GM19467 (cell line): ENCODE measurements at regions not wholly inside any gene's neighbourhood (a gene's known extent, or its start where the extent isn't known, plus 50 kb on each side); places are given as distances from the start of the nearest gene placed in this dataset.
"Not testable (repeated sequence)": the region's sequence is repeated elsewhere in the genome, so short reads cannot be mapped to it uniquely, and the experiment has no call there.

Source experiments
- ATAC-seq: cut with Tn5 transposase; IDR thresholded peaks from one replicate; pipeline ENCODE4 v1.9.1; 2021; ENCODE audit warnings: mild to moderate bottlenecking, moderate library complexity; ENCODE audit not compliant: unreplicated experiment

DNA sequence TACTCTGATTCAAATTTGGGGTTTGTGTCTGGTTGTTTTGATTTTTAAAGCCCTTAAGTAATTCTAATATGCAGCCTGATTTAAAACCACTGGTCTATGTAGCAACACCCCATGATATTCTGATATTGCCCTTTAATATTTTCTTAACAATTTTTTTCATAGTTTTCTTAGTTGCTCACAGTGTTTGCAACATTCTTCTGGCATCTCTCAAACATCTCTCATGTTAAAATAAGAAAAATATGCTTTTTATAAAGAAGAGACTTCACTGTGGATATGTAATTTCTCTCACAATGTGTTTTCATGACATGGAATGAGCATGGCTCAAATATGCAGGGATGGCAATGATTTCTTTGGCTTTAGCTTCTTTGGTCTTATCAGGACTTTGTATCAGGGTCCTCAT lies 183.7 kb downstream of the TAF11L14 start:
- ATAC-seq, result no peak

DNA sequence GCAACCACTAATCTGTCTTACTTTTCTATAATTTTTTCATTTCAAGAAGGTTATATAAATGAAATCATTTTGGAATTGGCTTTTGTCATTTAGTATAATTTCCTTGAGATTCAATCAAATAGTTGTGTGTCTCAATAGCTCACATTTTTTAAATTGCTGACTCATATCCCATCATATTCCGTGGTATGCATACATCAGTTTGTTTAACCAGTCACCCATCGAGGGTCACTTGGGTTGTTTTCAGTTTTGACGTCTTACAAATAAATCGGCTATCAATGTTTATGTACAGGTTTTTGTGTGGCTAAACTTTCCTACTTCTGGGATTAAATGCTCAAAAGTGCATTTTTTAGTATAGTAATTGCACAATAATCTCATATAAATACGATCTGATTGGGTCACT lies 185.5 kb downstream of the TAF11L14 start:
- ATAC-seq, result no peak

DNA sequence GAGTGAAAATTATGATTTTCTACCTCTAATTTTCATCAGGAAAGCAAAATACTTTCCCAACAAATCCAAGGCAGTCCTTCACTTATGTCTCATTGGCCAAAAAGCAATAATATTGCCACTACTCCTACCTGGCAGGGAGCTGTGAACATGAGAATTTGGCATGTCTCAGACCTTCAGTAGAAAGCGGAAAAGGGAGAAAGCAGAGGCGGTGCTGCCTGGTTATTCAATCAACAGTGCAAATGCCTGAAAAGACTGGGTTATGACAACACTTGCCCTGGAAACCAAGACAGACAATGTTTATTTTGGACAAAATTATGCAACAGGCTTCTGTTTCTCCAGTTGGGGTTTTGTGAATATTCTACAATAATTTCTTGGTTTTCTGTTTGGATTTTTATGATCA lies 194.4 kb downstream of the TAF11L14 start:
- ATAC-seq, result no peak

DNA sequence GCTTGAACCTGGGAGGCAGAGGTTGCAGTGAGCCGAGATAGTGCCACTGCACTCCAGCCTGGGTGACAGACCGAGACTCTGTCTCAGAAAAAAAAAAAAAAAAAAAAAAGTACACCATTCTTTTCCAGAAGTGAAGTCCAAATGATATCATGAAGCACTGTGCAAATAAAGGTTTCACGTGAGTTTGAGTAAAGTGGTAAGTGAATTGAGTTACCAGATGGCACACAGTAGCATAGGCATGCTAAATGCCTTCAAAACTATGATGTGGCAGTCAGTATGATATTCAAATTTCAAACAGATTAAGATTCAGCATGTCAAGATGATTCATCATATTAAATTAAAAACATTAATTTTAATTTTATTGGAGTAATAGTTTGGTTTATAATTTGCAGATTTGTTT lies 195.2 kb downstream of the TAF11L14 start:
- ATAC-seq, result no peak

DNA sequence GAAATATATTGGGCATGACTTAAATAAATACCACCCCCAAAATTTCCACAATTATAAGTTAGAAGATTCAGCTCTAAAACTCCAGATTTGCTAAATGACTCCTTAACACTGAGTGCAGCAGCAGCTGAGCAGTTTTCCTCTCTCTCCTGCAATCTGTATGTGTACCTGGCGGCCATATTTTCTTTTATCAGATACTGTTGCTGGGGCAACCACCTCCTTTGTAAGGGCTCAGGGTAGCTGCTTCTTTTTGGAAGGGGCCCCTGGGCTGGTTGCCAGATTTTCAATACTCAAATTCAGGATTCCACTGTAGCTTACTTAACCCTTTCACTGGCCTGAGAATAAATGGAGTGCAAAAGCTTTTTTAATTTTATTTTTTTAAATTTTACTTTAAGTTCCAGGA lies 197.0 kb downstream of the TAF11L14 start:
- ATAC-seq, result no peak

DNA sequence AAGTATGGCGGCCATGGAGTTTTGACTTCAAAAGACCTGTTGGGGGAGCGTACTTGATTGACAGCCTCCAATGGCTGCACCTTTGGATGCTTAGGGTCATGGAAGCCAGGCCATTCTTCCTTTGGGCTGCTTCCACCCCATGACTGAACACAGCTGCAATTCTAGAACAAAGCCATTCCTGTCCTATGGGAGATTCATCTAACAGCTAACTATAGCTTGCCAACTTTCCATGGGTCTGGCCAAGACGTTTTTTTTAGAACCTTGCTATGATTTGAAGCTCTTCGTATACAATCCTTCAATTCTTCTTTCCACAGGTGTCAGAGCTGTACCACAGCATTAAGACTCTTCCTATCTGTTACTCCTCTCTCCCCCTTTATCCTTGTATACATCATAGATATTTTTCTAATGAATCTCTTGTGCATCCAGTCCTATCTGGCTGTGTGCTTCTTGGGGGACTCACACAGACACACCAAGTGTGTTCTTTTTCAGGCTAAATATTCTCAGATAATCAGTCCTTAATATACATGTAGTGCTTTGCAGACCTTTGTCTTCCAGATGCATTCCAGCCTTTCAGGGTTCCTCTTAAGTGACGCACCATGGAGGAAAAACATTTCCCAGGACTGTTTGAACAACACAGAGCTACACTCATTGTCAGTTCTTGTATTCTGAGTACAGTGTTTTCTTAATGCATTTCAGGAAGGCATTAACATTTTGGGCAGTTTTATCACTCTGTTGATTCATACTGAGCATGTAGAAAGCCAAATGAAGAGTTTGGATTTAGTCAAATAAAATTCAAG lies 198.9 kb downstream of the TAF11L14 start:
- no peak for ATAC-seq

DNA sequence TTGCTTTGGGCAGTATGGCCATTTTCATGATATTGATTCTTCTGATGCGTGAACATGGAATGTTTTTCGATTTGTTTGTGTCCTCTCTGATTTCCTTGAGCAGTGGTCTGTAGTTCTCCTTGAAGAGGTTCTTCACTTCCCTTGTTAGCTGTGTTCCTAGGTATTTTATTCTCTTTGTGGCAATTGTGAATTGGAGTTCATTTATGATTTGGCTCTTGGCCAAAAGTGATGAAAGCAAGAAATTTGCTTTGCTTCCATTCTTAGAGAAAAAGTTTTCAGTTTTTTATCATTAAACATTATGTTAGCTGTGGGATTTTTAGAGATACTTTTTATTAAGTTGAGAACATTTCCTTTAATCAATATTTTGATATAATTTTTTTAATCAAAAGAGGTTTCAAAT lies 203.5 kb downstream of the TAF11L14 start:
- ATAC-seq, result no peak

DNA sequence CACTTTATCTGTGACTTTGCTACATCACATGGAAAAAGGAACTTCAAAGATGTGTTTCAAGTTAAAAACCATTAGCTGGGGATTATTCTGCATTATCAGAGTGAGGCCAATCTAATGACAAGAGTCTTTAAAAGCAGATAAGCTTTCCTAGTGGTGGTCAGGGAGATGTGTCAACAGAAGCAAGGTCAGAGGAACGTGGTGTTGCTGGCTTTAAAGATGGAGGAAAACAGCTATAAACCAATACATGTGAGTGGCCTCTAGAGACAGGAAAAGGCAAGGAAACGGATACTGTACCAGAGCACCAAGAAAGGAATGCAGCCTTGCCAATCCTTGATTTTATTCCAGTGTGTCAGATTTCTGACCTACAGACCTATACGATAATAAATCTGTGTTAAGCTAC lies 204.2 kb downstream of the TAF11L14 start:
- ATAC-seq, result no peak

DNA sequence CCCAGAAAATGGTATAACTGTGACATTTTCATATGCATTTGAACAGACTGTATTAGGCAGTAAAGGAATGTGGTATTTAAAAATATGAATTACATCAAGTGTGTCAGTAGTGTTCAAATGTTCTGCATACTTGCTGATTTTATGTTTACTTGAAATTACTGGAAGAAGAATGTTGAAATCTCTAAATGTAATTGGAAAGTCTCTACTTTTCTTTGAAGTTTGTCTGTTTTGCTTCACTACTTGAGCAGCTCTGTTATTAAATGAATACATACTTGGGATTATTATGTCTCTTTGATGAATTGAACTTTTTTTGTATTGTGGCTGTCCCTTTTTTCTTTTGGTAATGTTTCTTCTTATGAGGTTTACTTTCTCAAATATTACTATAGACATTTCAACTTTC lies 205.6 kb downstream of the TAF11L14 start:
- no peak for ATAC-seq

DNA sequence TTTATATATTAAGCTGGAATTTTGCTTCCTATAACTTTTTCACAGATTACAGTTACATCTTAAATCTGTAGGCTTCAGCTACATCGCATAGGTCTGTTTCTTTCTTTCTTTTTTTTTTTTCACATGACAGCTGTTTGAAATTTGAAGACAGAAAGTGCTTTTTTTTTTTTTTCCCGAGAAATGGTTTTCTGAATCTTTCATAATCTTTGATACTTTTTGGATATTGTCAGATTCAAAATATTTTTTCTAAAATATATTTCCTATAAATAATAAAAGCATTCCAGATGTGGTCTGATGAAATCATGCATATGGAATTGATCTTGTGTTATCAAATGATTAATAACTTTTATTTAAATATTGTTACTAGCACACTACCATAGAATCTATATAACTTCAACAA lies 212.2 kb downstream of the TAF11L14 start:
- ATAC-seq, result no peak

DNA sequence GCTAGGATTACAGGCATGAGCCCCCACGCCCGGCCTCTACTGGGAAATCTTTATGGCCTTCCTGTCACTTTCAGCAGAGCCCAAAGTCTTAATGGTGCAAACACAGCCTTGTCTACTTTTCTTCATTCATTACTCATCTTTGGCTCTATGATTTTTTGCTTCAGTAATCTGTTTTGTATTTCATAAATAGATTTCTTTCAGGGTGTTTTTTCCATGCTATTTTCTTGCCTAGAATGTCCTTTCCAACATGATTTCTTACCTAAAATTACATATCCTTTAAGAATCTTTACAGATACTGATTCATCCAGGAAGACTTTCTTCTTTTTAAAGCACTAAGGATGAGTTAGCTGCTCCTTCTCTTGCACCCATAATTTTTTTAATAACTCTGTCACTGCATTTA lies 213.0 kb downstream of the TAF11L14 start:
- ATAC-seq, result no peak

DNA sequence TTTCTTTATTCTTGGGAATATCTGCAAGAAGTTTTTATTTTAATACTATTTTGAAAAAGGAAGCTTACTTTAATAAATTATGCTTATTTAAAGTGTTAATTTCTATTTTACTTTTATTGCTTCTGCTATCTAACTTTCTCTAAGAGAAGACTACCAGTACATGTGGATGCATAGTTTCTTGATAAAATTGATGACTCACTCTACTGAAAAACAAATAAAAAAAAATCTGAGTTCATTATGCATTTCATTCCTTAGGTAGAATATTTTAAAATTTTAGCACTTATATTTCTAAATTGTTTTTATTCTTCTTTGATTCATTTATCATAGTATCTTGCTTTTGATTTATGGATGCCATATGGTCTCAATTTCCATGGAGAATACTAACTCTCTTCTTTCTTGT lies 217.9 kb downstream of the TAF11L14 start:
- no peak for ATAC-seq

DNA sequence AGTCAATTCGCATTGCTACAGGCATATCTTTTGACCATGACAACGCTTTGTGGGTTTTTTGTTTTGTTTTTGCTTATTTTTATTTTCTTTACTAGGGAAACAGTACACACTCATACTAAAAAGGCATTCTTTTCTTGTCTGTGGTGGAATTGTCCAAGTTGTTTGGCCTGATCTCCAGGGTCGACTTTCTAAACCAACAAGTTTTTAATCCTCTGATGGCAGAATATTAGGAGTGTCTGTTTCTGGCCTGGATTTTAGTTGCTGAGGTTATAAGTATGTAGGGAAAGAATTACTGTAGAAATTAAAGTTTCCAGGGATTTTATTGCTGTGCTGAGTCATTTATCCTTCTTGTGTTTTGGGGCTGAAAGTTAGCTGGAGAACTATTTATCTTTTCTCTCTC lies 218.5 kb downstream of the TAF11L14 start:
- no peak for ATAC-seq

DNA sequence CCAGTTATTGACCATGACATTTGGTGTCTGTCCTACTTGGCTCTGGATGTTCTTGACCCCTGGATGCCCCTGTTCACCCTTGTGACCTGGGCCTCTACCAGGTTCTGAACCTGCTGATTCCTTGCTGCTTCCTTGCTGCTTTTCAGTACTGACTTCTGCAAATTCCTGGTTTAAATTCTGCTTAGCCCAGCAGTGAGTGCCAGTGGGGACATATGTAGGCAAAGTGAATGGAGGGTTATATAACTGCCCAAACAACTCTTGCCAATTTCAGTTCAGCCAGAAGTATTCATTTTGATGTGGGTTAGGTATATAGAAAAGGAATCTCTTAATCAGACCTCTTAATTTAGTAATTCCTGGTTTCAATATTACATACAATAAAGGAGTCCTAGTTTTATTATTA lies 220.6 kb downstream of the TAF11L14 start:
- ATAC-seq, result no peak

DNA sequence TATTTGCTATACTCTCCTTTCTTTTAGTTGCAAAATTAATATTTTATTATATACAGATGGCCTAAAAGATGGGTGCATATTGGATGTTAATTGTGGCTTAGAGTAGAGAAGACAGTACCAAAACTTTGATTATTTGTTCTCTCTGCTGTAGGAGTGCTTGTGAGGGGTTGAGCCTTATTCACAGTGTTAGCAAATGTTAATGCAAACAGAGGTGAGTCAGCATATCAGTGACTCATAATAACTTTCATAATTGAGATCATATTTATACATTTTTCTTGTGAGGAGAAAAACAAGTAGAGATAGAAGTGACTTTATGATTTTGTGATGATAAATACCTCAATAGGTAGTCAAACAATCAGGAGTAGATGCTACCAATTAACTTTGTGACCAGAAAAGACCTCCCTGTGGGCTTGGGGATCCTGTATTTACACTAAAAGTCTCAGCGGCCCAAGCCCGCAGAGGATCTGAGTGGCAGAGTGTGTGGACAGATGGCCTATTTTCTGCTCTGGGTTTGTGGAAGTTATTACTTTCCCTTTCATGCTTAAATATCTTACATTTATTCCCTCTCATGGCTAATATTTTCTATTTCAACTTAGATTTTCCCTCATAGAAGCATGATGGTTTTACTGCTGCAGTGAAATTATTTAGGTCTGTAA lies 226.5 kb downstream of the TAF11L14 start:
- no peak for ATAC-seq

DNA sequence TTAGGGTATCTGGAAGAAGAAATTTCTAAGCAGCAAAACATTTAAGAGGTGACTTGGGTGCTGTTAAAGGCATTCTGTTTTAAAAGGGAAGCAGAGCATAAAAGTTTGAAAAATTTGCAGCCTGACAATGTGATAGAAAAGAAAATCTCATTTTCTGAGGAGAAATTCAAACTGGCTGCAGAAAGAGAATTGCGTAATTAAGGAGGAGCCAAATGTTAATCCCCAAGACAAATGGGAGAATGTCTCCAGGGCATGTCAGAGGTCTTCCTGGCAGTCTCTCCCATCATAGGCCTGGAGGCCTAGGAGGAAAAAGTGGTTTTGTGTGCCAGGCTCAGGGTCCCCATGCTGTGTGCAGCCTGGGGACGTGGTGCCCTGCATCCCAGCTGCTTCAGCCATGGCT lies 230.6 kb downstream of the TAF11L14 start:
- not testable (repeated sequence) for ATAC-seq

DNA sequence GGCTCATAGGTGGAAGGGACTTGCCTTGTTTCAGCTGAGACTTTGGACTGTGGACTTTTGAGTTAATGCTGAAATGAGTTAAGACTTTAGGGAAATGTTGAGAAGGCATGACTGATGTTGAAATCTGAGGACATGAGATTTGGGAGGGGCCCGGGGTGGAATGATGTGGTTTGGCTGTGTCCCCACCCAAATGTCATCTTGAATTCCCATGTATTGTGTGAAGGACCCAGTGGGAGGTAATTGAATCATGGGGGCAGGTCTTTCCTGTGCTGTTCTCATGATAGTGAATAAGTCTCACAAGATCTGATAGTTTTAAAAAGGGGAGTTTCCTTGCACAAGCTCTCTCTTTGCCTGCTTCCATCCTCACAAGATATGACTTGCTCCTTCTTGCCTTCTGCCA lies 231.7 kb downstream of the TAF11L14 start:
- ATAC-seq, result not testable (repeated sequence)

DNA sequence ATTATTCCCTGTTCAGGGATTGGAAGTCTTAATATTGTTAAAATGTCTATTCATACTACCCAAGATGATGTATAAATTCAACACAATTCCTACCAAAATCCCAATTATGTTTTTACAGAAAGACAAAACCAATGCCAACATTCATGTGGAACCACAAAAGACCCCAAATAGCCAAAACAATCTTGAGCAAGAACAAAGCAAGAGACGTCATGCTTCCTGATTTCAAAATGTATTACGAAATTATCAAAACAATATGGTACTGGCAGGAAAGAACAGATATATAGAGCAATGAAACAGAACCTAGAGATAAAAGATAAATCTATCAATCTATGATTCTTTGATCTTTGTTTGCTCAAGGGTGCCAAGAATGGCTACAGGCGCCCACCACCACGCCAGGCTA lies 237.9 kb downstream of the TAF11L14 start:
- no peak for ATAC-seq

DNA sequence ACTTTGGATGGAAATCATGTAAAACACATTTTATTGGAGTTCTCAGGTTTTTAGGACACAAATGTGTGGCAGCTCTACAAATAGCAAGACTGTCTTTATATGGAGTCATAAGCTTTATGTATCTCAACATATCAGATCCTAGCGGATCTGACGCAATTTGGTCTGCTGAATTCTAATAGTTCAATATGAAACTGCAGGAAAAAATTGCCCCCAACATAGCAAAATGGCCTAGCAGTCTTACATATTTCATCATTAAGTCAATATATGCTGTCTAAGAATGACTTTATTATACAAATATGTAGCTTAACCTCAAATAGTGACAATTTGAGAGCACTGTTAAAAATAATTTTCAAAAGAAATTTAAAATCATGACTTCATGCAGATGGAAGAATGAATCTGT lies 244.3 kb downstream of the TAF11L14 start:
- ATAC-seq, result no peak

DNA sequence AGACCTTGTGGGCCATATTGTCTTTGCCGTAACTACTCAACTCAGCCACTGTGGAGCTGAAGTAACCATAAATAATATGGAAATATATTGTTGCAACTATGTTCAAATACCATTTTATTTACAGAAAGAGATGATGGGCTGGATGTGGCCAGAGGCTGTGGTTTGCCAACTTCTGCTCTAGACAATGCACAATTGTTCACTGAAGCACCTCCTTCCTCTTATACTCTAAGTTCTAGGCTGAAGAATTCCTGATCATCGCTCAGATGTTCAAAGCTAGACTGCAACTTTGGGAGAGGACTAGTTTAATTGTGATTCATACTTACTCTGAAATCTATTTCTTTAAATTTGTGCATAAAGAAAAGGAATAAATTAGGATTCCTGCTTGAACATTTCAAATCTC lies 245.0 kb downstream of the TAF11L14 start:
- ATAC-seq, result no peak

DNA sequence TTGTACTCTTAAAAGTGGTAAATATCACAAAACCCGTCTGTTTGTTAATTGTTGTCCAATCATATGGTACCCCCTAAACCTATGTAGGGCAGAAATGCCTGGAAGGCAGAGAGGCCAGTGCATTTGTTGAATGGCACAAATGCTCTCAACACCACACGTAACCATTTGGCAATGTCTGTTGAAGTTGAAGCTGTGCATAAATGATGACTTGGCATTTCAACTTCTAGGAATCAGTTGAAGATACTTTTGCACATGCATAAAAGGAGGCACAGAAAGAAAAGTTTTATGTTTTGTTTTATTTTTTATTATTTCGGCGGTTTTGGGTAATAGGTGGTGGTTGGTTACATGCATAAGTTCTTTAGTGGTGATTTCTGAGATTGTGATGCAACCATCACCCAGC lies 246.6 kb downstream of the TAF11L14 start:
- no peak for ATAC-seq

DNA sequence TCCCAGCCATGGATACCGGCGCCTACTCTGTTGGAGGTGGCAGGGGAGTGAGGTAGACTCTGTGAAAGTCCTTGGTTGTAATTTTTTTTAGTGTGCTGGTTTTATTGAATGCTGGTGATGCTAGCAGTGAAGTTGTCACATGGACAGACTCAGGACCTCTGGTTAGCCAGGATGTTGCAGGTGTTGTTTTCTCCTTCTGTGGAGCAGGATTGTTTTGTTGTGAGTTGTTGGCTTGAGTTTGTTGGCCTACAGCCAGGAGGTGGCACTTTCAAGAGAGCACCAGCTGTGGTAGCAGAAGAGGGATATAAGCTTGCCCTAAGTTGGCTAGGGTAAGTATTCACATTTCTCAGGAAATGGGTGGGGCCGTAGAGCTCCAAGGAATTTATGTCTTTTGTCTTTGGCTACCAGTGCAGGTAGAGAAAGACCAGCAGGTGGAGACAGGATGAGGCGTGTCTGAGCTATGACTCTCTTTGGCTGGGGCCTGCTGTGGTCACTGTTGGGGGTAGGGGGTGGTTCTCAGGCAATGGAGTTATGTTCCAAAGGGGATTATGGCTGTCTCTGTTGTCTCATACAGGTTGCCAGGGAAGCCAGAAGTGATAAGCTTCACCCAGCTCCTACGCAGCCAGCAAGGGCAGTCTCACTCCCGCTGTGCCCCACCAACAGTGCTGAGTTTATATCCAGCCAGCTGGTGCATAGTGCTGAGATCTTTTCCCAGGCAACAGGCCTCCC lies 248.7 kb downstream of the TAF11L14 start:
- no peak for ATAC-seq
